ENCODE measurements at regions not wholly inside any gene's neighbourhood (a gene's known extent, or its start where the extent isn't known, plus 50 kb on each side); places are given as distances from the start of the nearest gene placed in this dataset.

- H3K4me3 ChIP-seq (ENCODE audit: low read depth, low read length), result no peak overlapping the region
- no peak for TF ChIP-seq CTCF (IDR thresholded peaks at IDR 0.05; ENCODE audit: insufficient read depth, low read depth, low read length)
- no peak for DNase-seq (ENCODE audit: low read depth)
Observed at GRCh38 chr1:38577385-38577784, 282.2 kb downstream of the RRAGC start.

GRCh38 chr1:38576241-38576640, 283.3 kb downstream of the RRAGC start:
- TF ChIP-seq CTCF (IDR thresholded peaks at IDR 0.05; ENCODE audit: insufficient read depth, low read depth, low read length), result no peak
- no peak overlapping the region for H3K4me3 ChIP-seq (ENCODE audit: low read depth, low read length)
- DNase-seq (ENCODE audit: low read depth), result no peak

- no peak for TF ChIP-seq CTCF (IDR thresholded peaks at IDR 0.05; ENCODE audit: insufficient read depth, low read depth, low read length)
- H3K4me3 ChIP-seq (ENCODE audit: low read depth, low read length), result no peak overlapping the region
- DNase-seq (ENCODE audit: low read depth), result no peak
Observed at GRCh38 chr1:38571726-38572125, 287.8 kb downstream of the RRAGC start.

GRCh38 chr1:38570657-38570975, 289.0 kb downstream of the RRAGC start:
- DNase-seq (ENCODE audit: low read depth), result no peak
- no peak for TF ChIP-seq CTCF (IDR thresholded peaks at IDR 0.05; ENCODE audit: insufficient read depth, low read depth, low read length)
- no peak overlapping the region for H3K4me3 ChIP-seq (ENCODE audit: low read depth, low read length)

- DNase-seq (ENCODE audit: low read depth), result no peak
- H3K4me3 ChIP-seq (ENCODE audit: low read depth, low read length), result no peak overlapping the region
- no peak for TF ChIP-seq CTCF (IDR thresholded peaks at IDR 0.05; ENCODE audit: insufficient read depth, low read depth, low read length)
Observed at GRCh38 chr1:38569932-38570656, 289.5 kb downstream of the RRAGC start.

- no peak overlapping the region for H3K4me3 ChIP-seq (ENCODE audit: low read depth, low read length)
- no peak for TF ChIP-seq CTCF (IDR thresholded peaks at IDR 0.05; ENCODE audit: insufficient read depth, low read depth, low read length)
- DNase-seq (ENCODE audit: low read depth), result no peak
Observed at GRCh38 chr1:38568061-38568857, 291.3 kb downstream of the RRAGC start.

Measured in fibroblast of villous mesenchyme (primary cell).